Adrenal gland (tissue), 9 donors: ENCODE measurements at regions not wholly inside any gene's neighbourhood (a gene's known extent, or its start where the extent isn't known, plus 50 kb on each side); places are given as distances from the start of the nearest gene placed in this dataset.
"Not testable (repeated sequence)": the region's sequence is repeated elsewhere in the genome, so short reads cannot be mapped to it uniquely, and the experiment has no call there.

Experiments
- DNase-seq, 7 donors: peaks; one replicate each; pipeline ENCODE4 v3.0.0-alpha.2; 2019 to 2020
- H3K27ac ChIP-seq, 5 donors: fragments of 200-600 bp; sonication (generic) in 4 of 5; 1 replicate in 3 of 5; 2 replicates in 2 of 5; pipeline versions ENCODE4 v1.5.1 to v1.8.0; 2016 to 2020; ENCODE audit warnings: mild to moderate bottlenecking in 1 of 5
- H3K27me3 ChIP-seq: fragments of 200-600 bp; 2 replicates; pipeline ENCODE4 v1.8.0; 2021
- H3K36me3 ChIP-seq, 2 donors: fragments of 200-600 bp; replicated peaks in 1 of 2; 1 replicate in 1 of 2; 2 replicates in 1 of 2; pipeline versions ENCODE4 v1.5.1 to v1.8.0; 2018 to 2022
- H3K4me1 ChIP-seq, 2 donors: fragments of 200-600 bp; replicated peaks in 1 of 2; 1 replicate in 1 of 2; 2 replicates in 1 of 2; pipeline versions ENCODE4 v1.5.1 to v1.8.0; 2018 to 2021
- H3K4me3 ChIP-seq, 4 donors: fragments of 200-600 bp; sonication (generic) in 3 of 4; one replicate each; pipeline ENCODE4 v1.5.1; 2016 to 2018
- H3K9me3 ChIP-seq, 3 donors: fragments of 200-600 bp; sonication (generic) in 1 of 3; replicated peaks in 1 of 3; 1 replicate in 2 of 3; 2 replicates in 1 of 3; pipeline versions ENCODE4 v1.5.1 to v1.8.0; 2016 to 2021
- CTCF ChIP-seq, 6 experiments: fragments of 450-650 bp in 4 of 6; fragments of 200-600 bp in 2 of 6; sonication (generic) in 1 of 6; IDR thresholded peaks; 1 replicate in 5 of 6; 2 replicates in 1 of 6; pipeline versions ENCODE4 v1.5.1 to v1.8.0; 2016 to 2021; ENCODE audit warnings: antibody characterized with exemption in 6 of 6, mild to moderate bottlenecking in 2 of 6, moderate library complexity in 1 of 6
- POLR2A ChIP-seq, 2 donors: fragments of 450-650 bp; IDR thresholded peaks; one replicate each; pipeline ENCODE4 v1.6.1; 2017; ENCODE audit warnings: antibody characterized with exemption in 2 of 2, mild to moderate bottlenecking in 2 of 2, moderate library complexity in 1 of 2
- WGBS, 4 donors: extraction: QIAGEN DNeasy Blood & Tissue Kit in 2 of 4; methylation state at CpG; one replicate each; pipeline versions ENCODE4 v1.1.5 to v1.1.7; 2013 to 2017; 5-methylcytosine and 5-hydroxymethylcytosine counted together
- intact Hi-C, 2 donors: fragments of 100-400 bp; cut with DNase I; formaldehyde crosslinking; loops; one replicate each; pipeline versions ENCODE4 v1.14.1 to v1.15.0; 2022 to 2023
- donor health status: healthy with polysubstance abuse.
- donor health status: Bipolar disorder and iron deficiency.
- donor health status: DM: yes; HTN: yes; CAD: no.
- donor health status: DM: no; HTN: no; CAD: no.
- donor health status: DM: no; HTN: no; CAD: no.

DNA sequence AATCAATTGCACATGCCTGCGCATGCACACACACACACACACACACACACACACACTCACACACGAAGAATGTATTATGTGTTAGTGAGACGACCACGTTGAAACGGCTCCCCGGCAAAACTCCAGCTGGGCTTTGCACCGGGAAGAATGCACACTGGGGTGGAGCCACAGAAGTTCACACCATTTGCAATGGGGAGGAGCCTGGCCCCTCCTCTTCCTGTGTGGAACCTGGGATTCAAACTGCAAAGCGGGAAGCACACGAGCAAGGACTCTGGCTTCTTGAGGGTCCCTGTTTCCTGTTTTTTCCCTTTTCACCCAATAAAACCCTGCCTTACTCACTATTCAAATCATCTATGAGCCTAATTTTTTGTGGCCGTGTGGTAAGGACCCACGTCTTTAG lies 304.0 kb upstream of the TMEFF2 start:
- intact Hi-C loops = no loop called here
- Histone ChIP-seq H3K36me3 (no peaks in the 10 kb centered on the region), H3K4me1 (no peaks in the 10 kb centered on the region), H3K27ac (no peak overlapping the region), H3K27me3 (no peaks in the 10 kb centered on the region), H3K9me3 (no peaks in the 10 kb centered on the region), H3K4me3 (no peak overlapping the region)
- TF ChIP-seq POLR2A (IDR thresholded peaks at IDR 0.05) (no peak), CTCF (IDR thresholded peaks at IDR 0.05) (no peak)
- 84 to 87% (median 85%) methylated on average over 11 of the region's 11 CpGs for whole genome bisulfite sequencing, 4 donors
- DNase-seq = no peak

- WGBS, 4 donors = 27 to 72% (median 44%) methylated on average over 1 of the region's 1 CpG
- H3K27ac ChIP-seq, DNase-seq, H3K4me3 ChIP-seq, H3K9me3 ChIP-seq, H3K27me3 ChIP-seq, H3K4me1 ChIP-seq, intact Hi-C loops, H3K36me3 ChIP-seq: not testable (repeated sequence)
Observed at GRCh38 chr2:192488158-192488557, 293.4 kb upstream of the TMEFF2 start.

DNA sequence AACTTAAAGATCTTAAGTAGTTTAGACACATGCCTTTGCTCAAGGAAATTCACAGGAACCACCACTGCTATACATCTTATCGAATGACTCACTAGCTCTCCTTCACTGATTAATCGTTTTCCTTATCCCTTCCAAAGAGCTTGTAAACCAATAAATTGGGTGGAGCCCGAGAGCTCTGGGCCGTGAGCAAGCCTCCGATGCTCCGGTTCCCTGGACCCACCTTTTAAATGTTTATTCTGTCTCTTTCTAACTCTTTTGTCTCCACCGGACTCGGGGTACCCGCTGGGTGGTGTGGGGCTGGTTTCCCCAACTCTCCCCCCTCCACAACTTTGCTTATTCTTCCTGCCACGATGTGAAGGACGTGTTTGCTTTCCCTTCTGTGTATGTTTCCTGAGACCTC lies 292.9 kb upstream of the TMEFF2 start:
- no peak overlapping the region for H3K4me3 ChIP-seq
- intact Hi-C loops = no loop called here
- H3K27me3 ChIP-seq = no peaks in the 10 kb centered on the region
- 72 to 82% (median 78%) methylated on average over 11 of the region's 11 CpGs for WGBS, 4 donors
- H3K4me1 ChIP-seq = no peaks in the 10 kb centered on the region
- no peak for DNase-seq
- H3K9me3 ChIP-seq = no peaks in the 10 kb centered on the region
- H3K27ac ChIP-seq = no peak overlapping the region
- TF ChIP-seq POLR2A (IDR thresholded peaks at IDR 0.05) (no peak), CTCF (IDR thresholded peaks at IDR 0.05) (no peak)
- H3K36me3 ChIP-seq = no peaks in the 10 kb centered on the region

GRCh38 chr2:192484903-192485302 lies 290.2 kb upstream of the TMEFF2 start:
- Histone ChIP-seq H3K27ac (no peak overlapping the region), H3K27me3 (no peaks in the 10 kb centered on the region), H3K9me3 (no peaks in the 10 kb centered on the region), H3K36me3 (no peaks in the 10 kb centered on the region), H3K4me1 (no peaks in the 10 kb centered on the region), H3K4me3 (no peak overlapping the region)
- TF ChIP-seq CTCF (IDR thresholded peaks at IDR 0.05) (no peak), POLR2A (IDR thresholded peaks at IDR 0.05) (no peak)
- intact Hi-C loops = no loop called here
- no peak for DNase-seq
- WGBS, 4 donors = 54 to 60% (median 60%) methylated on average over 1 of the region's 1 CpG; no CpG with 5 or more reads in 1 of the 4 donors

DNA sequence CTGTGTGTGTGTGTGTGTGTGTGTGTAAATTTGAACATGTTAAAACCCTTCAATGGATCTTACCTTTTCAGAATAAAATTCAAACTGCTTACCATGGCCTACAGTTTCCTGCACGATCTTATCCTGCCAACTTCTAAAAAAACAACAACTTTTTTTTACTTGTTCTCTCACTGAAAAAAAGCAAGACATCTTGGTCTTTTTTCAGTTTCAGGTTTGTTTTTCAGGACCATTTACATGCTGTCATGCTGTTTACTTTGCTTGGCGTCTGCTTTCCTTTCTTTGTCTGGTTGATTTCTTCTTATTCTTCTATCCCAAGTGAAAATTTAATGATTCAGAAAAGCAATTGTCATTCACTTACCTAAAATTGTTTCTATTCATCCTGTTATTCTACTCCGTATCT lies 286.3 kb upstream of the TMEFF2 start:
- no peaks in the 10 kb centered on the region for H3K4me1 ChIP-seq
- TF ChIP-seq CTCF (IDR thresholded peaks at IDR 0.05) (no peak), POLR2A (IDR thresholded peaks at IDR 0.05) (no peak)
- intact Hi-C loops = no loop called here
- DNase-seq = no peak
- 63 to 71% (median 66%) methylated on average over 3 of the region's 3 CpGs for WGBS, 4 donors
- H3K36me3 ChIP-seq = no peaks in the 10 kb centered on the region
- no peaks in the 10 kb centered on the region for H3K27me3 ChIP-seq
- H3K9me3 ChIP-seq = no peaks in the 10 kb centered on the region
- no peak overlapping the region for H3K27ac ChIP-seq
- no peak overlapping the region for H3K4me3 ChIP-seq
